ENCODE measurements at regions not wholly inside any gene's neighbourhood (a gene's known extent, or its start where the extent isn't known, plus 50 kb on each side); places are given as distances from the start of the nearest gene placed in this dataset.

- TF ChIP-seq PPARA (CRISPR knock-in tag; IDR thresholded peaks at IDR 0.05; ENCODE audit: borderline replicate concordance) (no peak), POU6F1 (CRISPR knock-in tag; IDR thresholded peaks at IDR 0.05; ENCODE audit: borderline replicate concordance, low read depth) (no peak), ZFP3 (CRISPR knock-in tag; IDR thresholded peaks at IDR 0.05) (no peak), ZFP30 (CRISPR knock-in tag; IDR thresholded peaks at IDR 0.05) (no peak), ARNTL (CRISPR knock-in tag; IDR thresholded peaks at IDR 0.05; ENCODE audit: borderline replicate concordance, low read depth) (no peak), ISL1 (CRISPR knock-in tag; IDR thresholded peaks at IDR 0.05) (no peak), GLIS3 (CRISPR knock-in tag; IDR thresholded peaks at IDR 0.05) (no peak), SNAI2 (CRISPR knock-in tag; IDR thresholded peaks at IDR 0.05) (no peak), CSDC2 (CRISPR knock-in tag; IDR thresholded peaks at IDR 0.05) (no peak), OSR1 (CRISPR knock-in tag; IDR thresholded peaks at IDR 0.05) (no peak), ZNF70 (CRISPR knock-in tag; IDR thresholded peaks at IDR 0.05) (no peak), ZNF8 (CRISPR knock-in tag; IDR thresholded peaks at IDR 0.05) (no peak), ESRRG (CRISPR knock-in tag; IDR thresholded peaks at IDR 0.05) (no peak), ZC3H10 (CRISPR knock-in tag; IDR thresholded peaks at IDR 0.05) (no peak)
- TF ChIP-seq, protein P1, sequence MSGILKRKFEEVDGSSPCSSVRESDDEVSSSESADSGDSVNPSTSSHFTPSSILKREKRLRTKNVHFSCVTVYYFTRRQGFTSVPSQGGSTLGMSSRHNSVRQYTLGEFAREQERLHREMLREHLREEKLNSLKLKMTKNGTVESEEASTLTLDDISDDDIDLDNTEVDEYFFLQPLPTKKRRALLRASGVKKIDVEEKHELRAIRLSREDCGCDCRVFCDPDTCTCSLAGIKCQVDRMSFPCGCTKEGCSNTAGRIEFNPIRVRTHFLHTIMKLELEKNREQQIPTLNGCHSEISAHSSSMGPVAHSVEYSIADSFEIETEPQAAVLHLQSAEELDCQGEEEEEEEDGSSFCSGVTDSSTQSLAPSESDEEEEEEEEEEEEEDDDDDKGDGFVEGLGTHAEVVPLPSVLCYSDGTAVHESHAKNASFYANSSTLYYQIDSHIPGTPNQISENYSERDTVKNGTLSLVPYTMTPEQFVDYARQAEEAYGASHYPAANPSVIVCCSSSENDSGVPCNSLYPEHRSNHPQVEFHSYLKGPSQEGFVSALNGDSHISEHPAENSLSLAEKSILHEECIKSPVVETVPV (CRISPR knock-in tag; IDR thresholded peaks at IDR 0.05): no peak
- TF ChIP-seq, protein P2, sequence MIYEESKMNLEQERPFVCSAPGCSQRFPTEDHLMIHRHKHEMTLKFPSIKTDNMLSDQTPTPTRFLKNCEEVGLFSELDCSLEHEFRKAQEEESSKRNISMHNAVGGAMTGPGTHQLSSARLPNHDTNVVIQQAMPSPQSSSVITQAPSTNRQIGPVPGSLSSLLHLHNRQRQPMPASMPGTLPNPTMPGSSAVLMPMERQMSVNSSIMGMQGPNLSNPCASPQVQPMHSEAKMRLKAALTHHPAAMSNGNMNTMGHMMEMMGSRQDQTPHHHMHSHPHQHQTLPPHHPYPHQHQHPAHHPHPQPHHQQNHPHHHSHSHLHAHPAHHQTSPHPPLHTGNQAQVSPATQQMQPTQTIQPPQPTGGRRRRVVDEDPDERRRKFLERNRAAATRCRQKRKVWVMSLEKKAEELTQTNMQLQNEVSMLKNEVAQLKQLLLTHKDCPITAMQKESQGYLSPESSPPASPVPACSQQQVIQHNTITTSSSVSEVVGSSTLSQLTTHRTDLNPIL (CRISPR knock-in tag; IDR thresholded peaks at IDR 0.05; ENCODE audit: low read depth): no peak
Observed at GRCh38 chr10:56035489-56035888, 325.6 kb downstream of the ZWINT start.

GRCh38 chr10:56028298-56029132, 332.5 kb downstream of the ZWINT start:
- no peak for TF ChIP-seq PPARA (CRISPR knock-in tag; IDR thresholded peaks at IDR 0.05; ENCODE audit: borderline replicate concordance)

More at GRCh38 chr10:56035489-56035888, 325.6 kb downstream of the ZWINT start:
- no peak for ATAC-seq

DNA sequence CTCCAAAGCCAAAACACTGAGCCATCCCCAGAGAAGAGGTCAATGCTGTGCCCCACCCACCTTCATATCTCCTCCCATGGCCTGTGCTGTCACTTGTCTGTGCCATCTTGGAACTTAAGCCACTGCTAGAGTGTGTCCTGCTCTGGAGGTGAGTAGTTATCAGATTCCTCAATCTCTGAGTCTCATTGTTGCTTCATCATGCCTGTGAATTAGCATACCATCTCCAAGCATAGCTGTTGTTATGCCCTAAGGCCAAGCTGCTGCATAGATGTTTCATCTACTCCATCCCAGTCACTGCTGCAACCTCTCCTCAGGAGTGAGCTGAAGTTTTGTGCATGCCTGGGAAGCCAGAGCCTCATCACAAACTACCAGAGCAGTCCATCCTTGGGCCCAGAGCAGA, 349.0 kb downstream of the ZWINT start:
- ATAC-seq: no peak
- TF ChIP-seq ISL1 (CRISPR knock-in tag; IDR thresholded peaks at IDR 0.05) (no peak), BACH2 (CRISPR knock-in tag; IDR thresholded peaks at IDR 0.05; ENCODE audit: borderline replicate concordance) (no peak), GLIS3 (CRISPR knock-in tag; IDR thresholded peaks at IDR 0.05) (no peak), TCF4 (CRISPR knock-in tag; IDR thresholded peaks at IDR 0.05; ENCODE audit: borderline replicate concordance) (no peak), TSHZ2 (CRISPR knock-in tag; IDR thresholded peaks at IDR 0.05) (no peak), POU6F1 (CRISPR knock-in tag; IDR thresholded peaks at IDR 0.05; ENCODE audit: borderline replicate concordance, low read depth) (no peak), ESRRG (CRISPR knock-in tag; IDR thresholded peaks at IDR 0.05) (no peak), ZC3H10 (CRISPR knock-in tag; IDR thresholded peaks at IDR 0.05) (no peak), ARNTL (CRISPR knock-in tag; IDR thresholded peaks at IDR 0.05; ENCODE audit: borderline replicate concordance, low read depth) (no peak), ZNF70 (CRISPR knock-in tag; IDR thresholded peaks at IDR 0.05) (no peak), ZFP3 (CRISPR knock-in tag; IDR thresholded peaks at IDR 0.05) (no peak), PATZ1 (CRISPR knock-in tag; IDR thresholded peaks at IDR 0.05; ENCODE audit: borderline replicate concordance) (no peak)
- TF ChIP-seq, protein P2 (CRISPR knock-in tag; IDR thresholded peaks at IDR 0.05; ENCODE audit: low read depth): no peak

More at GRCh38 chr10:56028298-56029132, 332.5 kb downstream of the ZWINT start:
- ATAC-seq: no peak
